ENCODE measurements at regions not wholly inside any gene's neighbourhood (a gene's known extent, or its start where the extent isn't known, plus 50 kb on each side); places are given as distances from the start of the nearest gene placed in this dataset.

GRCh38 chr5:66358741-66359140 lies 214.6 kb downstream of the SREK1 start:
- TF ChIP-seq GATA2 (IDR thresholded peaks at IDR 0.05; ENCODE audit: low read depth, low read length) (no peak), GATA3 (IDR thresholded peaks at IDR 0.05; ENCODE audit: low read depth, low read length) (no peak)
